LoVo (cell line): ENCODE measurements at regions not wholly inside any gene's neighbourhood (a gene's known extent, or its start where the extent isn't known, plus 50 kb on each side); places are given as distances from the start of the nearest gene placed in this dataset.
"Not testable (repeated sequence)": the region's sequence is repeated elsewhere in the genome, so short reads cannot be mapped to it uniquely, and the experiment has no call there.

Experiments used
- DNase-seq: peaks from one replicate; pipeline ENCODE4 v3.0.0-alpha.2; 2016; ENCODE audit warnings: low spot score

DNA sequence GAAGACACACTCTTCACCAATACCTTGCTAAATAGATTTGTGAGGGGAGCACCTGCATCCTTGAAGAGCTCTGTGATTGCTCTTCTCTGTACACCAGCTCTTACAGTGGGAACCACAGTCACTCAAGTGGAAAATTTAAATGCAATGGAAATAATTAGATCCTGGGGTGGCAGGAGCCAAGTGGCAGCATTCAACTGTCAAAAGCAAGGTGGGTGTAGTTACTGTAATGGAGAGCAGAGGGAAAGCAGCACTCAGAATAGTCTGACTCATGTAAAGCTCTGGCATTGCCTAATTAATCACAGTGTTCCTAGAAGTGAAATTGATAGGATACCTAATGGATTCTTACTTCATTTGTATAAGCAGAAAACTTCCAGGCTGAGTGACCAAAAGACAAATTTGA is 245.8 kb downstream of the KCNE4 start:
- no peak for DNase-seq

DNA sequence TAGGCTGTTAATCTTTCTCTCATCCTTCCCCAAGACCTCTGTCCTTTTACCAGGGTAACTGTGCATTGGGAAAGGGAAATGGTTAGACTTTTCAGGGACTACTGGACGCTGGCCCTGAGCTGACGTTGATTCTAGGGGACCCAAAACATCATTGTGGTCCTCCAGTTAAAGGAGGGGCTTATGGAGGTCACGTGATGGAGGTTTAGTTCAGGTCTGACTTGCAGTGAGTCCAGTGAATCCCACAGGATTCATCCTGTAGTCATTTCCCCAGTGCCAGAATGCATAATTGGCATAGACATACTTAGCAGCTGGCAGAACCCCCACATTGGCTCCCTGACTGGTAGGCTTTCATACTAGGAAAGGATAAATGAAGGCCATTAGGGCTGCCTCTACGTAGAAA is 246.3 kb downstream of the KCNE4 start:
- DNase-seq = not testable (repeated sequence)

GRCh38 chr2:223300326-223300725 is 248.3 kb downstream of the KCNE4 start:
- DNase-seq = no peak

DNA sequence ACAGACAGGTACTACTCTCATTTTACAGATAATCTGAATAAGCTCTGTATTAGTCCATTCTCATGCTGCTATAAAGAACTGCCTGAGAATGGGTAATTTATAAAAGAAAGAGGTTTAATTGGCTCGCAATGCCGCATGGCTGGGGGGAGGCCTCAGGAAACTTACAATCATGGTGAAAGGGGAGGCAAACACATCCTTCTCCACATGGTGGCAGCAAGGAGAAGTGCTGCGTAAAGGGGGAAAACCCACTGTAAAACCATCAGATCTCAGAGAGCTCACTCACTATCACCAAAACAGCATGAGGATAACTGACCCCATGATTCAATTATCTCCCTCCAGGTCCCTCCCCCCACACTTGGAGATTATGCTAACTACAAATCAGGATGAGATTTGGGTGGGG is 254.4 kb downstream of the KCNE4 start:
- no peak for DNase-seq

DNA sequence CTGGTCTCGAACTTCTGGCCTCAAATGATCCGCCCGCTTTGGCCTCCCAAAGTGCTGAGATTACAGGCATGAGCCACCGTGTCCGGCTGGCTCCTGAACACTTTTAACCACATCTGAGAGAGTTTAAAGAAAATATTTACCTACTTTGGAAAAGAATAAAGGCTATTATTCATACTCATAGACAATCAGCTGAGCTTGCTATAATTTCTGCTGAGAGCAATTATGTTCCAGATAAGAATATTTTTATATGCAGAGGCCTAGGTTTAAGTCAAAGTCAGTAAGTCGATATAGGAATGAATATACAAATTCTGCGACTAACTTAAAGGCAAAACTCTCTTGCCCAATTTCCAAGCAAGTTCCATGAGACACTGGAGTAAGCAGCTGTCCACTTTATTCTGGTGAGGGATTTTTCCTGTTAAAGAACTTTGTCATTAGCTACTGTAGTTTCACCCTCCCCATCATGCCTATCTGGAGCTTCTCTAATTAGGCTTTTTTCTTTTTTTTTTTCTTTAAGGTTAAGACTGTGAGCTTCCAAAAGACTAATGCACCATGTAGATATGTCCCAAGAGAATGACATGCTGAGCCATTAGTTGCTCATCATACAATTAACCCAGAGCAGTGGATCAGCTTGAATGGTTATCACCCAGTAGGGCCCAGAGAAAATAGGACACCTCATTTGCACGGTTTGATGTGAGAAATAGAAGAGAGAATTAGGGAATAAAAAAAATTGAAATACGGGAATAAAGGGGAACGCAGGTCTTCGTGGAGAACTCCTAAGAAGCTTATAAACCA is 260.1 kb downstream of the KCNE4 start:
- DNase-seq = no peak

DNA sequence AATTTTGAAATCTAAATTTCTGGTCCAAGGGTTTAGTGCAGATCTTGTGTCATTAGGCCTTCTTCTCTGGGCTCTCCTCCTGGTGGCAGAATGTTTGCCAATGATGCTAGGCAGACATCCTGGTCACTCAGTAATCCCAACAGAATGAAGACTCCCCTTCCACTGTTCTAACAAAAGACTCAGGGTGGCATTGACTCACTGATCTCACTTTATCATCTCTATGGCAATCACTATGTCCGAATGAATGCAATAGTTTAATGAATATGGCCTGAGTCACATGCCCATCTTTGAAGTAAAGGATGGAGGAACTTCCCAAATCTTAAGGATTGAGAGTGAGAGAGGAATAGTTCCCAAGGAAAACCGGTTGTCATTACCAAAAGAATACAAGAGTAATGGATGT is 261.1 kb downstream of the KCNE4 start:
- no peak for DNase-seq

- DNase-seq = no peak
Observed at GRCh38 chr2:223314811-223315210, 262.8 kb downstream of the KCNE4 start.

DNA sequence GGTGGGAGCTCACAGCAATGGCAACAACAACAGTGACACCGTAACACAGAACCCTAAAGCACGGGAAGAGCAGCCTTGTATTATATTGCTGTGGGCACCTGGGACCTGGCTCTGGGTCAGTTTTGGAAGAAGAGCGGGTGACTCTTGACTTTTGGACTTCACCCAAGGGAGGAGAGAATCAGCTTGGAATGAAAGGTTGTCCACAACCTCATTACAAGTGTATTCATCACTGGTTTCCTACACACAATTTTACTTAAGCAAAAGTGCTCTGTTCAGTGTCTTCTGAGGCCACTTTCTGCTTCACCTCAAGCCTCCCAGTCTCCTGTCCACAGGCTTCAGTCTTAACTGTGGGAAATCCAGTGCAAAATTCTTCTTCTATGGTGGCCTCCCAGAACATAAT is 263.8 kb downstream of the KCNE4 start:
- DNase-seq = no peak

DNA sequence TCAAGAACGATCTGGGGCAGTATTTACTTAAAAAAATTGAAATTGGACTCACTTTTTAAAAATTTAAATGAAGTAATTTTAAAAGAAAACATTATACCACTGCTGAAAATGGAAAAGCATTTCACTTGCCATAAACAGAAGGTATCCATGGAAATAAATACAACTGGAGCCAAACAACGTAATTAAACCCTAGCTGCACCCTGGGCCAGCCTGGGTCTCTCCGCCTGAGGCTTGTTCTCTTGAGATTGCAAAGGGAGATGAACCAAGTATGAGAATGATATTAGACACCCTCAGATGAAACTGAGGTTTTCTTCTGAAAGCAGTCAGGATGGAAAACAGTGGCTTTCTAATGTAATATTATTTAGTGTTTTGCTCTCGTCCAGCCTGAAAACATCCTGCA is 264.4 kb downstream of the KCNE4 start:
- DNase-seq = no peak

DNA sequence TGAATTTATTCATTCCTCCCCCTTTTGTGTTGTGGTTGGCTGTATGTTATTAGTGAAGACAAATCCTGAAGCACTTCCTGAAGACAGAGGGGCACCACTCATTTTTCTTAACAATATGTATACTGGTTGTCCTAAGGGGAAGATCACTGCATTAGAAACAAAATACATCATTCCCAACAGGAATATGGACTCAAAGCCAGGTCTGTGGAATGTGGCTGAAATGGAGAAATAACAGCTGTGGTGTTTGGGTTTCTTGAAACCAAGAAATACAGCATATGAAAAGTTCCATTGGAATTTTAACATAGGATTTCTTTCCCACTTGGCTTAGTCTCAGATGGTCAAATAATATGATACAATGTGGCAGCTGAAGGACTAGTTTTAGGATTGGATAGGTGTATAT is 267.6 kb downstream of the KCNE4 start:
- no peak for DNase-seq

- DNase-seq = no peak
Observed at GRCh38 chr2:223324402-223324801, 272.4 kb downstream of the KCNE4 start.

GRCh38 chr2:223328578-223328977 is 273.6 kb downstream of the SCG2 start:
- DNase-seq = no peak

- DNase-seq = not testable (repeated sequence)
Observed at GRCh38 chr2:223330747-223331146, 271.4 kb downstream of the SCG2 start.

DNA sequence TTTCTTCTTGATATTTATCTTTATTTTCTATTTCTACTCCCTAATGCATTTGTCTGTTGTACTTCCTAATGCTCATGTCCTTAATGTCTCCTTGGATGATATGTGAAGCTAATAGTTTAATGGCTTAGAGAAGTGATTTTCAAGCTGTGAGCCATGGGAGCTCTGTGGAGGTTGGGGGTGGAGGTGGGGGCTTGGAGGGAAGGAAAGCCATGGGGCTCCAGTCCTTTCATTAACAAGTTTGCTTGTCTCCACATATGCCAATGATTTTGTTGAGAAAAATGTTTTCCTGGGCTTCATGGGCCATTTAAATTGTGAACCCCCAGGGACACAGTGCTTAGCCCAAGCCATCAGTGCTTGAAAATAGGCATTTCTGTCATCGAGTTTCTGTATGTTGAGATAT is 264.1 kb downstream of the SCG2 start:
- DNase-seq = no peak

- DNase-seq = no peak
Observed at GRCh38 chr2:223357076-223357475, 245.1 kb downstream of the SCG2 start.

DNA sequence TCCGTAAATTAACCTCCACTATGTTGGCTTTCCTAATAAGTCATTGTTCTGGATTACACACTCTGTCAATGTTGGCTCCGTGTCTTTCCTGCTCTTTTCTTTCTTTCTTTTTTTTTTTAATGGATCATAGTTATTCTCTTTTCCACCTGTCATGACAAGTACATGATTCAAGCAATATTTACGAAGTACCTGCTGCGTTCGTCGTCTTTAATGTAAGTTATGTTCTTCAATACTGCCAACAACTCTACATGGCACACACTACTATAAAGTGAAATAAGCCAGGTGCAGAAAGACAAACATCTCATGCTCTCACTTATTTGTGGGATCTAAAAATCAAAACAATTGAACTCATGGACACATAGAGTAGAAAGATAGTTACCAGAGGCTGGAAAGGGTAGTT is 239.1 kb downstream of the SCG2 start:
- DNase-seq = no peak

DNA sequence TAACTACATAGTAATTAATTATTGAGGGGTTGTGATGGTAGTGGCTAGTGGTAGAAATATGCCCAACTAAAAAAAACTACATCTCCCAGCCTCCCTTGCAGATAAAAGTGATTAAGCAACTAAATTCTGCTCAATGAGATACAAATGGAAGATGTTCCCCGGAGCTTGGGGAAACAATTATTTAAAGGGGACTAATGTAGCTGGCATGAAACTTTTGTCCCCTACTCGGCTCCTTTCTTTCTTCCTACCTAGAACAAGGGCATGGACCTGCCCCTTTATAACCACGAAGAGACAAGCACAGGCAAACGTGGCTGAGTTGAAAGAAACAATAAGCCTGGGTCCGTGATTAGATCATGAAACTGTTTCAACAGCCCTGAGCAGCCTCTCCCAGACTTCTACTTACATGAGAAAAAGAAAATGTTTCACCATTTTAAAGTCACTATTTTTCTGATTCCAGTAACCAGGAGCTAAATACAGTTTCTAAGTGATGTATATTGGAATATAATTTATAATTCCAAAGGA is 236.9 kb downstream of the SCG2 start:
- DNase-seq = no peak

- DNase-seq = no peak
Observed at GRCh38 chr2:223366566-223366965, 235.6 kb downstream of the SCG2 start.

DNA sequence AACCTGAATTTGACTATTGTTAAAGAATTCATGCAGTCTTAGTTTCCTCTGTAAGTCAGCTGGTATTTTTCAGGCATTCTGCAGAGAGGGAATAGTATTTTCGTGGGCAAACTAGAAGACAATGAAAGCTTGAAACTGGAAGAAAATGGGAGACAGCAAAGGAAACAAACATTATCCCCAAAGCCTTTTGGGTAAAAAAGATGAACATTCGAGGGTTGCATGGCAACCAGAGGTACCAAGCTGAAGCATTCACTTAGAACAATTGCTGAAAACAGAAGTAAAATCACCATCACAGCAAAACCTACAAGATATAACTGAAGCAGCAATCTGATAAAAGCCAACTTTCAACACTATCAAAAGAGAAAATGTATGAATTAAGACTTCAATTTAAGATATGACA is 233.7 kb downstream of the SCG2 start:
- no peak for DNase-seq

DNA sequence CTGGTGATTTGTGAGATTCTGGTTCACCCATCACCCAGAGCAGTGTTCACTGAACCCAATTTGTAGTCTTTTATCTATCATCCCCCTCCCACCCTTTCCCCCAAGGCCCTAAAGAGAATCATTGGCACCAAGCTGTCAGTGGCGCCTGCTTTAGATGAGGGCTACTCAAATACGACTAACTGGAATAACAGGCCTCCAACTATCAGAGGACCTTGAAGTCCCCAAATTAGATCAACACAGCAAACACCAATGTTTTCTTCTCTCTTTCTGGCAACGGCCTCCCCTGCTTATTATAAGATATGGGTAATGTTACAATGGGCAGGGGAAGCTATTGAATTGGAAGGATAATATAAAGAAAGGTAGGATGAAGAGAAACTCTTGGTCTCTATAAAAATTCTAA is 232.3 kb downstream of the SCG2 start:
- no peak for DNase-seq

DNA sequence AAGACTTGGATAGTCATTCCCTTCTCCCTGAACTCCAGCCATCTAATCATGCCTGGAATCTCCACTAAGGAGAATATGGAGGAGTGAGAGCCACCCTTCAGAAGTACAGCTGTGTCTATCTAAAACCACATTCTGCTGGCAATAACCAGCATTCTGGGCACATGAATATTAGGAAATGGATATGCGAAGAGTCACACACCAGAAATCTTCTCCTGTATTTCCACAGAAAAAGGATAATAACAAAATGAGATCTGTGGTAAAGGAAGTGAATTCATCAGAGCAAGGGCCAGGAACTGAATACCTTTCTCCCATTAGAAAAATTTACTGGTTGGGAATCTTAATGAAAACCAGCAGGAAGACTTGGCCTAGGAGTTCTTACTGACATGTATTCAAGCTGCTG is 218.8 kb downstream of the SCG2 start:
- DNase-seq = no peak

DNA sequence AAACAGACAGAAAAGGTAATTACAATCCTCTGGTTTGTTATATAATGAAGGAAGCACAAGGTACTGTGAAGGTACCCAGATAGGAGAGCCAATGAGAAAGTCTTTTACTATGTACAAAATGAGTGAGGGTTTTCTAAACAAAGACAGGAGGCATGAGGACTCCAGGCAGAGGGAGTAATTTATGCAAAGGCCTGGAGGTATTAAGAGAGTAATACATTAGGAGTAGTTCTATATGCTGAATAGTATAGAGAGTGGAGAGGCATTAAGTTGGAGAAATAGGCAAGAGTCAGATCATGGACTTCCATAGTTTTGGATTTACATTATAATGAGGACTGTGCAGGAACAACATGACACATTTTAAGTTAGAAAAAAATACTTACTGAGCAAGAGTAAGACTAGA is 216.0 kb downstream of the SCG2 start:
- DNase-seq = no peak

DNA sequence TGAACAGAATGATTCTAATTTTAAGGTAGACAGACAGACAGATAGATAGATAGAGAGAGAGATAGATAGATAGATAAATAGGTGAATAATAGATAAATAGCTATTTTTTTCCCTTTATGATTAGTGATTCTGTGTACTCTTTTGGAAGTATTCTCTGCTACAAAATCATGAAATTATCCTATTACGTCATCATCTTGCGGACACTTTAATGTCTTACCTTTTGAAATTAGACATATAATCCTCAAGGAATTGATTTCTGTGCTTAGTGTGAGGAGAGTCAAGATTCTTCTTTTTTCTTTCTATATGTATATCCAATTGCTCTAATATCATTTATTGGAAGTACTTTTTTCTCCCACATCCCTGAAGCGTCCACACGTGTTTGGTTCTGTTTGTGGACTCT is 215.2 kb downstream of the SCG2 start:
- DNase-seq = no peak

- no peak for DNase-seq
Observed at GRCh38 chr2:223389624-223390023, 212.5 kb downstream of the SCG2 start.
